ENCODE measurements at regions not wholly inside any gene's neighbourhood (a gene's known extent, or its start where the extent isn't known, plus 50 kb on each side); places are given as distances from the start of the nearest gene placed in this dataset.

GRCh38 chr11:71102251-71102995 is 150.0 kb downstream of the SHANK2 start:
- Histone ChIP-seq H3K27me3 (ENCODE audit: insufficient read depth, low read length, poor library complexity) (no peaks in the 10 kb centered on the region), H3K4me2 (ENCODE audit: insufficient read depth, low read length) (no peak overlapping the region), H3K27ac (ENCODE audit: low read length) (no peak overlapping the region), H2AFZ (ENCODE audit: low read depth, low read length) (no peak overlapping the region), H3K4me1 (ENCODE audit: insufficient read depth, low read length) (no peaks in the 10 kb centered on the region), H3K4me3 (ENCODE audit: low read depth in 1 of 2, low read length in 2 of 2) (no peak overlapping the region), H3K9ac (ENCODE audit: low read depth, low read length) (no peak overlapping the region), H3K9me3 (ENCODE audit: insufficient read depth, low read length, severe bottlenecking) (no peaks in the 10 kb centered on the region), H4K20me1 (ENCODE audit: insufficient read depth, low read length) (peaks cover 3% of the 10 kb centered on the region; the same call in 1 of the 2 replicates), H3K79me2 (ENCODE audit: insufficient read depth, low read length) (no peaks in the 10 kb centered on the region), H3K36me3 (ENCODE audit: insufficient read depth, low read length) (no peaks in the 10 kb centered on the region)
- DNase-seq (no peak), ATAC-seq (ENCODE audit: insufficient read depth, low read depth) (no peak)
- no peak for TF ChIP-seq EZH2 (IDR thresholded peaks at IDR 0.05; ENCODE audit: borderline replicate concordance, low read depth, low read length, severe bottlenecking)
- TF ChIP-seq CTCF (IDR thresholded peaks at IDR 0.05; ENCODE audit: borderline replicate concordance, extremely low read depth, low read length, poor library complexity, severe bottlenecking): no peak

DNA sequence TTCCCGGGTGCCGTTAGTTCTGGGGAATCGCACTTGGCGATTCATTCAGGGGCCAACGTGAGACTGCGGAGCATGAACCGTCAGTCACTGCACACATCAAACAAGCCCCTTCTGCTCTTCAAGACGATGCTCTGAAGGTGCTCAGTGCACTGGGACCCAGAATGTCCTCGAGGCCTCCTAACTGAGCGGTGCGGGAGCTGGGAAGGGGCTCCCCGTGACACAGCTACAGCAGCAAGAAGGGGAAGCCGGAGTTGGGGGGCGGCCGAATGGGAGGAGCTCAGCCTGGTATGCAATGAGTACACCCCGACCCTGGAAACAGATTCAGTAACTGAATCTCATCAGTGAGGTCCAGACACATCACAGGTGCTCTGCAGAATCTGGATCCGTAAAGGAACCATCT is 150.8 kb downstream of the SHANK2 start:
- ATAC-seq (ENCODE audit: insufficient read depth, low read depth): no peak
- Histone ChIP-seq H3K9ac (ENCODE audit: low read depth, low read length) (no peak overlapping the region), H4K20me1 (ENCODE audit: insufficient read depth, low read length) (peaks cover 3% of the 10 kb centered on the region; the same call in 1 of the 2 replicates), H3K36me3 (ENCODE audit: insufficient read depth, low read length) (no peaks in the 10 kb centered on the region), H3K79me2 (ENCODE audit: insufficient read depth, low read length) (no peaks in the 10 kb centered on the region), H3K27me3 (ENCODE audit: insufficient read depth, low read length, poor library complexity) (no peaks in the 10 kb centered on the region), H3K9me3 (ENCODE audit: insufficient read depth, low read length, severe bottlenecking) (no peaks in the 10 kb centered on the region), H3K4me3 (ENCODE audit: low read depth in 1 of 2, low read length in 2 of 2) (no peak overlapping the region), H3K4me2 (ENCODE audit: insufficient read depth, low read length) (no peak overlapping the region), H2AFZ (ENCODE audit: low read depth, low read length) (no peak overlapping the region), H3K27ac (ENCODE audit: low read length) (no peak overlapping the region), H3K4me1 (ENCODE audit: insufficient read depth, low read length) (no peaks in the 10 kb centered on the region)
- no peak for TF ChIP-seq CTCF (IDR thresholded peaks at IDR 0.05; ENCODE audit: borderline replicate concordance, extremely low read depth, low read length, poor library complexity, severe bottlenecking)
- no peak for TF ChIP-seq EZH2 (IDR thresholded peaks at IDR 0.05; ENCODE audit: borderline replicate concordance, low read depth, low read length, severe bottlenecking)
- no peak for DNase-seq

- Histone ChIP-seq H3K9ac (ENCODE audit: low read depth, low read length) (no peak overlapping the region), H4K20me1 (ENCODE audit: insufficient read depth, low read length) (peaks cover 3% of the 10 kb centered on the region; the same call in 1 of the 2 replicates), H3K9me3 (ENCODE audit: insufficient read depth, low read length, severe bottlenecking) (no peaks in the 10 kb centered on the region), H3K4me1 (ENCODE audit: insufficient read depth, low read length) (no peaks in the 10 kb centered on the region), H3K79me2 (ENCODE audit: insufficient read depth, low read length) (no peaks in the 10 kb centered on the region), H3K4me3 (ENCODE audit: low read depth in 1 of 2, low read length in 2 of 2) (no peak overlapping the region), H3K4me2 (ENCODE audit: insufficient read depth, low read length) (no peak overlapping the region), H3K27ac (ENCODE audit: low read length) (no peak overlapping the region), H2AFZ (ENCODE audit: low read depth, low read length) (no peak overlapping the region), H3K36me3 (ENCODE audit: insufficient read depth, low read length) (no peaks in the 10 kb centered on the region), H3K27me3 (ENCODE audit: insufficient read depth, low read length, poor library complexity) (no peaks in the 10 kb centered on the region)
- no peak for ATAC-seq (ENCODE audit: insufficient read depth, low read depth)
- DNase-seq: no peak
- TF ChIP-seq EZH2 (IDR thresholded peaks at IDR 0.05; ENCODE audit: borderline replicate concordance, low read depth, low read length, severe bottlenecking) (no peak), CTCF (IDR thresholded peaks at IDR 0.05; ENCODE audit: borderline replicate concordance, extremely low read depth, low read length, poor library complexity, severe bottlenecking) (no peak)
Measured at GRCh38 chr11:71101046-71101445, 151.3 kb downstream of the SHANK2 start.

All from DND-41 (cell line).